H4 (cell line): ENCODE measurements at regions not wholly inside any gene's neighbourhood (a gene's known extent, or its start where the extent isn't known, plus 50 kb on each side); places are given as distances from the start of the nearest gene placed in this dataset.

Experiments used
- DNase-seq: peaks from one replicate; pipeline ENCODE4 v3.0.0-alpha.2; 2015; ENCODE audit warnings: low spot score

DNA sequence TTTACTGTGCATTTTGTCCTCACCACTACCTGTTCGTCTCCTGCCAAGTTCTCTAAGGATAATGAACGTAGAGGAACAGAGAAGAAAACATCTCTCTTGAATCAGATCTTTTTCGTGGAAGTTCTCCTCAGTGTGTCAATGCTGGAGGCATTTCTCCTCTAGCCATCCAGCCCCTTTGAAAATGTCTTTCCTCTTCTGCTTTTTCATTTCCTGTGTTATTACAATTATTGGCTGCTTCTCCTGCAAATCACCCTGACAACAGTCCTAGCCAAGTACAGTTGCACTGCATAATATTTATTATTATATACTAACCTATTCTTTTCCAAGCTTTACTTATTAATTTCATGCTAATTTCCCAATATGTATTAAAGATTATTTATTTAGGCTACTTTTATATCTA lies 61.8 kb upstream of the TRPM3 start:
- no peak for DNase-seq

DNA sequence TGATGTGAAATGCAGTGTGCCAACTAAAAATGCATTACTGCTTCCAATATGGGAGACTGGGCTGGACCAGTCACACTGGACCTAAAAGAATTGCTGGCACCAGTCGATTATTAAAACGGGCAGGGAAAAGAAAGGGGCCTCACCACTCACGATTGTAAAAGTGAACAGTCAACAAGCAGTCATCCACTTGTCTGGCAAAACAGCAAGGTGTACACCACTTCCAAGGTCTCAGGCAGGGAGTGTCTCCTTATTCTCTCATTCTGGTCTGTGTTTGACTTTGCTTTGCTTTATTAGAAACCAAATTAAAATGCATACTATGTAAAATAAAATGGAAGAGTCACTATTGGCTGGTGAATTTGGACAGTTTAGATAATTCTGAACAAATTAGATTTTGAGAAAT lies 57.8 kb upstream of the TRPM3 start:
- DNase-seq, result no peak

DNA sequence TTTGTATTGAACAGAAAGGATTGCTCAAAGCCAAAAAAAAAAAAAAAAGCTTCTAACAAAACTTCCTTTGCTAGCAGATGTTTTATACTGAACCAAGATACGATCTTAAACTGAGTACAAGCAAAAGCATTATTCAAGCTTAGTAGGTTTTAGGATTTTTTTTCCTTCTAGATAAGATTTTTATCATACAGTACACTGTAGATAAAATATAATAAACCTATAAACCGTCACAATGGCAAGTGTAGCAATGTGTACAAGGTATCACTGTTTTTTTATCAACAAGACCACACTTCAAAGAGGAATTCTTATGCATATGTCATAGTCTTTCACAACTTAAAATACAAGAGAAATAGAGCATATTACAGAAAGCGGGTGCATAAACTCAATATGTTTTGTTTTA lies 56.5 kb upstream of the TRPM3 start:
- DNase-seq, result no peak

DNA sequence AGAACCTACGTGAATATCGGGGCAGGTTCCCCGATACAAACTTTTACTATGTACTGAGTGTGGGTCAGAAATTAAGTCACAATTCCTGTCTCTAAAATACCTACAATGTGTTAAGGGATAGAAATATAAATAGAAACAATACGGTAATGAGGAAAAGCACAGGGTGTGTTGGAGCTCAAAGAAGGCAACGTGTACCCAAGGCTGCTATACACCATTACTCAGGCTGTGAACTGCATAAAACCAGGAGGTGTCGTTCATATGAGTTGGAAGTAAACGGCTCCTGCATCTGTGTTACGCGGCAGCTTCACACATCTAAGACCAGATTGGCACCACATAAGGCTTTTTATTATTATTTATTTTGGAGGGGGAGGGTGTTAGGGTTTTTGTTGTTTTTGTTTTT lies 50.1 kb upstream of the TRPM3 start:
- DNase-seq, result no peak
